ENCODE measurements at regions not wholly inside any gene's neighbourhood (a gene's known extent, or its start where the extent isn't known, plus 50 kb on each side); places are given as distances from the start of the nearest gene placed in this dataset.

- no peak for TF ChIP-seq POLR2A (IDR thresholded peaks at IDR 0.05)
- TF ChIP-seq CTCF (IDR thresholded peaks at IDR 0.05): no peak
Observed at GRCh38 chr1:87834151-87834550, 505.5 kb downstream of the LMO4 start.

All from lower leg skin (tissue), 3 donors.